ENCODE measurements at regions not wholly inside any gene's neighbourhood (a gene's known extent, or its start where the extent isn't known, plus 50 kb on each side); places are given as distances from the start of the nearest gene placed in this dataset.

- DNase-seq (ENCODE audit: low spot score): peak; percentile 43
These were observed 51.7 kb downstream of the SCN11A start for GRCh38 chr3:39000008-39000450.

GRCh38 chr3:38998086-38998485 lies 53.7 kb downstream of the SCN11A start:
- no peak for DNase-seq (ENCODE audit: low spot score)

GRCh38 chr3:38996193-38996592 lies 55.6 kb downstream of the SCN11A start:
- no peak for DNase-seq (ENCODE audit: low spot score)

GRCh38 chr3:38994251-38994650 lies 57.5 kb downstream of the SCN11A start:
- no peak for DNase-seq (ENCODE audit: low spot score)

- peak; percentile 45 for DNase-seq (ENCODE audit: low spot score)
These were observed 59.5 kb downstream of the SCN11A start for GRCh38 chr3:38992117-38992760.

GRCh38 chr3:38990621-38991020 lies 61.1 kb downstream of the SCN11A start:
- no peak for DNase-seq (ENCODE audit: low spot score)

GRCh38 chr3:38989917-38990510 lies 61.7 kb downstream of the SCN11A start:
- DNase-seq (ENCODE audit: low spot score): no peak

- no peak for DNase-seq (ENCODE audit: low spot score)
These were observed 62.8 kb downstream of the SCN11A start for GRCh38 chr3:38988955-38989354.

- no peak for DNase-seq (ENCODE audit: low spot score)
These were observed 64.3 kb downstream of the SCN11A start for GRCh38 chr3:38987456-38987855.

- DNase-seq (ENCODE audit: low spot score): no peak
These were observed 64.8 kb downstream of the SCN11A start for GRCh38 chr3:38986901-38987300.

- DNase-seq (ENCODE audit: low spot score): no peak
These were observed 65.8 kb downstream of the SCN11A start for GRCh38 chr3:38985981-38986380.

- peak; percentile 41 for DNase-seq (ENCODE audit: low spot score)
These were observed 66.2 kb downstream of the SCN11A start for GRCh38 chr3:38985581-38985980.

- no peak for DNase-seq (ENCODE audit: low spot score)
These were observed 67.0 kb downstream of the SCN11A start for GRCh38 chr3:38984731-38985130.

- no peak for DNase-seq (ENCODE audit: low spot score)
These were observed 67.6 kb downstream of the SCN11A start for GRCh38 chr3:38984110-38984509.

GRCh38 chr3:38980938-38981337 lies 70.8 kb downstream of the SCN11A start:
- DNase-seq (ENCODE audit: low spot score): no peak

- no peak for DNase-seq (ENCODE audit: low spot score)
These were observed 73.0 kb downstream of the SCN11A start for GRCh38 chr3:38978729-38979128.

- DNase-seq (ENCODE audit: low spot score): no peak
These were observed 80.7 kb downstream of the SCN11A start for GRCh38 chr3:38970851-38971638.

- no peak for DNase-seq (ENCODE audit: low spot score)
These were observed 82.2 kb downstream of the SCN11A start for GRCh38 chr3:38969317-38970235.

- DNase-seq (ENCODE audit: low spot score): no peak
These were observed 82.9 kb downstream of the SCN11A start for GRCh38 chr3:38968891-38969290.

GRCh38 chr3:38968403-38968802 lies 83.3 kb downstream of the SCN11A start:
- DNase-seq (ENCODE audit: low spot score): no peak

- DNase-seq (ENCODE audit: low spot score): no peak
These were observed 84.1 kb downstream of the SCN11A start for GRCh38 chr3:38967693-38967989.
